ENCODE measurements at regions not wholly inside any gene's neighbourhood (a gene's known extent, or its start where the extent isn't known, plus 50 kb on each side); places are given as distances from the start of the nearest gene placed in this dataset.

GRCh38 chr7:116417593-116418345, 81.8 kb upstream of the CAV2 start:
- no peak for FAIRE-seq
- WGBS, 2 donors = 73% methylated on average over 7 of the region's 7 CpGs

GRCh38 chr7:116418524-116418923, 81.0 kb upstream of the CAV2 start:
- intact Hi-C loops (cut with DNase I) = no loop called here
- Histone ChIP-seq H3K27ac (no peak overlapping the region), H3K36me3 (no peaks in the 10 kb centered on the region), H3K9me3 (no peaks in the 10 kb centered on the region), H3K4me1 (no peaks in the 10 kb centered on the region), H3K4me3 (no peak overlapping the region), H3K27me3 (no peaks in the 10 kb centered on the region)
- ATAC-seq (no peak), DNase-seq (no peak), FAIRE-seq (peak; percentile 13)
- TF ChIP-seq CTCF (IDR thresholded peaks at IDR 0.05) = no peak

More at GRCh38 chr7:116417593-116418345, 81.8 kb upstream of the CAV2 start:
- peak in 2 of 4 donors; percentile 35 to 48 for ATAC-seq
- TF ChIP-seq CTCF (IDR thresholded peaks at IDR 0.05) = no peak
- Histone ChIP-seq H3K9me3 (no peaks in the 10 kb centered on the region), H3K4me1 (no peaks in the 10 kb centered on the region), H3K27ac (no peak overlapping the region), H3K36me3 (no peaks in the 10 kb centered on the region), H3K27me3 (no peaks in the 10 kb centered on the region), H3K4me3 (no peak overlapping the region)
- no peak for DNase-seq
- intact Hi-C loops (cut with DNase I) = no loop called here

GRCh38 chr7:116420003-116420402, 79.5 kb upstream of the CAV2 start:
- 79 to 84% methylated on average over 3 of the region's 3 CpGs for WGBS, 2 donors
- Histone ChIP-seq H3K27ac (no peak overlapping the region), H3K4me3 (no peak overlapping the region), H3K36me3 (no peaks in the 10 kb centered on the region), H3K9me3 (no peaks in the 10 kb centered on the region), H3K27me3 (no peaks in the 10 kb centered on the region), H3K4me1 (no peaks in the 10 kb centered on the region)
- FAIRE-seq = no peak
- ATAC-seq = no peak
- DNase-seq = no peak
- no peak for TF ChIP-seq CTCF (IDR thresholded peaks at IDR 0.05)
- intact Hi-C loops (cut with DNase I) = no loop called here

- intact Hi-C loops (cut with DNase I) = no loop called here
- no peak for ATAC-seq
- peaks cover 0 to 9% (median 3%) of the 10 kb centered on the region in 3 donors for H3K4me1 ChIP-seq
- no peaks in the 10 kb centered on the region for H3K36me3 ChIP-seq
- no peaks in the 10 kb centered on the region for H3K9me3 ChIP-seq
- 83 to 84% methylated on average over 1 of the region's 1 CpG for WGBS, 2 donors
- no peak overlapping the region for H3K27ac ChIP-seq
- no peak overlapping the region for H3K4me3 ChIP-seq
- no peak for FAIRE-seq
- no peak for TF ChIP-seq CTCF (IDR thresholded peaks at IDR 0.05)
- DNase-seq = no peak
- H3K27me3 ChIP-seq = no peaks in the 10 kb centered on the region
Observed at GRCh38 chr7:116421298-116421697, 78.2 kb upstream of the CAV2 start.

GRCh38 chr7:116422683-116423082, 76.9 kb upstream of the CAV2 start:
- no peak for DNase-seq
- Histone ChIP-seq H3K4me3 (no peak overlapping the region), H3K4me1 (peaks cover 0 to 12% (median 9%) of the 10 kb centered on the region in 3 donors), H3K36me3 (no peaks in the 10 kb centered on the region), H3K9me3 (no peaks in the 10 kb centered on the region), H3K27ac (no peak overlapping the region), H3K27me3 (no peaks in the 10 kb centered on the region)
- no peak for FAIRE-seq
- no peak for ATAC-seq
- intact Hi-C loops (cut with DNase I) = no loop called here
- no peak for TF ChIP-seq CTCF (IDR thresholded peaks at IDR 0.05)
